HG03159 (cell line): ENCODE measurements at regions not wholly inside any gene's neighbourhood (a gene's known extent, or its start where the extent isn't known, plus 50 kb on each side); places are given as distances from the start of the nearest gene placed in this dataset.
"Not testable (repeated sequence)": the region's sequence is repeated elsewhere in the genome, so short reads cannot be mapped to it uniquely, and the experiment has no call there.

Source experiments
- ATAC-seq: cut with Tn5 transposase; IDR thresholded peaks from one replicate; pipeline ENCODE4 v1.9.1; 2021; ENCODE audit warnings: mild to moderate bottlenecking, moderate library complexity; ENCODE audit not compliant: unreplicated experiment

DNA sequence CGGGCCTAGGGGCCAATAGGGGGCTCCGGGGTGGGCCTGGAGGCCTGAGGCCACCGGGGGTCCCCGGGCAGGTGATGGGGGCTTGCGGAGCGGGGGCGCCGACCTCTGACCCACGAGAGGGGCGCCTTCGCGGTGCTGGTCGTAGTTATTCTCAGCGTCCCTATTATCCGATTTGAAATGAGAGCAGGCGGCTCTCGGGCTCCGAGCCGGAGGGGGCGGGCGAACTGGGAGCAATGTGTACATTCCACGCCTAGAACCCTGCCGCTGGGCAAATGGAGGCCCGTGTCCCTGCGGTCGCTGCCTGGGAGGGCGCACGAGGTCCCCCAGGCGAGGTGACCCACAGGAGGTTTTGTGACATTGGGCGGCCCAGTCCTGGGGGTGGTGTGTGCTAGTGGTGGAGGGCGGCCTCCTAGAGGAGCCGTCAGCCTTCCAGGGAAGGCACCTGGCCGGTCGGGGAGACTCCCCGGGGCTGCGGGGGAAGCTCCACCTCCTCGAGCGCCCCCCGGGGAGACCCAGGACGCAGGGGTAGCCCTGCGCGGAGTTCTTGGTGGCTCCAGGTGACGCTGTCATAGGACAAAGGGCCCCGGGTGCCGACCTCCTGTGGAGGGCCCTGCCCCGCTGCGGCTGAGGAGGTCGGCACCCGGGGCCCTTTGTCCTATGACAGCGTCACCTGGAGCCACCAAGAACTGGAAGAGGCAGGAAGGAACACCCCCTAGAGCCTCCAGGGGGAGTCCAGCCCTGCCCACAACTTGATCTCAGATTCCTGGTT, 102.6 kb upstream of the PRKX start:
- ATAC-seq: peak; percentile 6

DNA sequence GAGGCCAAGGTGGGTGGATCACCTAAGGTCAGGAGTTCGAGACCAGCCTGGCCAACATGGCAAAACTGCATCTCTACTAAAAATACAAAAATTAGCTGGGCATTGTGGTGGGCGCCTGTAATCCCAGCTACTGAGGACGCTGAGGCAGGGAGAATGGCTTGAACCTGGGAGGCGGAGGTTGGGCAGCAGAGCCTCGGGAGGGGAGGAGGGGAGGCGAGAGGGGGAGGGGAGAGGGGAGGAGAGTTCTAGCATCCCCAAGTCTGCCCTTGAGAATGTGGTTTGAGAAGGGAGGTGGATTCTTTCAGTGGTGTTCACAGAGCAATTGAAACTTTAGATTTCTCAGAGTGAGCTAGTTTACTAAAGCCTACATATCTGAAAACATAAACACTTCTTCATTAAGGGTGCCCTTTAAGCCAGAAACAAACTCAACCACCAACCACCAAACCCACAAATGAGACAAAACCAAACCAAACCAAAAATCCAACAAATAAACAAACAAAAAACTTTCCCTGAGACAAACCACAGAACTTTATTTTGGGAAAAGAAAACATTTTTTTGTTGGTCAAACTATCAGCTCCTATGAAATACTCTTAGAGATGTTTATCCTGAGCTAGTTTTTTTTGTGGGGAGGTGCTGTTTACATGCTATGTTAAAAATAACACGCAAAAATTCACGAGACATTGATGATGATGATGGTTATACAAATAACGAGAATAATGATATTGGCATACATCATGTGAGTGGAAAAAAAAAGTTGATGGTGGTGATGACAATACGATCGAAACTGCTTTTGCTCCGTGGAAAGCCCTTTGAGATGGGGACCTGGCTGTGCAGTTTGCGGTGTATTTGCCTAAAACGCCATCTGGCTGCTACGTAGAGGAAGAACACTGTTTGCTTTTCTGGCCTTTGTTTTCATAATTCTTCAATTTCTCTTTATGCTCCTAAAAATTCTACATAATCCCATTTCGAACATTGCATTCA, 98.2 kb upstream of the PRKX start:
- ATAC-seq: peak; percentile 21

DNA sequence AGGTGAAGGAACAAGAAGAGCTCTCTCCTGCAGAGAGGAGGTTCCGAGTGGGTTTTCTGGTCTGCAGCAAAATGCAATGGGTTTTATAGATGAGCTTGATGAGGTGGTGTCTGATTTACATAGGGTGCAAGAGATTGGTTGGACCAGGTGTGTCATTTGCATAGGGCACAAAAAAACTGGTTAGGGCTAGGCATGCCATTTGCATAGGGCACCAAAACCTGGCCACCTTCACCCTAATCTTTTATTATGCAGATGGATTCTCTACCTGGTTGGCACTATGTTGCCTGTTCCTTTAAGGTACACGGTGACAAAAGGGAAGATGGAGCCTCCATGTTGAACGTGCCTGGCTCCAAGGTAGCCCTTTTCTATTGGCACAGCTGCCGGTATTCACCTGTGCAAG, 94.5 kb upstream of the PRKX start:
- no peak for ATAC-seq

GRCh38 chrX:3806630-3807029, 93.2 kb upstream of the PRKX start:
- no peak for ATAC-seq

DNA sequence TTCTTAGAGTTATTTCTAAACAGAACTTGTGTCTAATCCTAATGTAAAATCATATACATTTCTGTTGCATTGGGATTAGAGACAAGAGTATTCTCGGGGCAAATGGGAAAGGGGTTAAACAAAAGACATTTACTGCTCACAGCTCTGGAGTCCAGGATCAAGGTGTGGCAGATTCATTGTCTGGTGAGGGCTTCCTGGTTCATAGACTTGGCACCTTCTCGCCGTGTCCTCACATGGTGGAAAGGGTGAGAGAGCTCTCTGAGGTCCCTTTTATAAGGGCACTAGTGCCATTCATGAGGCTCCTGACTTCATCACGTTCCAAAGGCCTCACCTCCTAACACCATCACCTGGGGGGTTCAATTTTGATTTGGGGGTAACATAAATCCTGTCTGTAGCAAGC, 90.3 kb upstream of the PRKX start:
- no peak for ATAC-seq

DNA sequence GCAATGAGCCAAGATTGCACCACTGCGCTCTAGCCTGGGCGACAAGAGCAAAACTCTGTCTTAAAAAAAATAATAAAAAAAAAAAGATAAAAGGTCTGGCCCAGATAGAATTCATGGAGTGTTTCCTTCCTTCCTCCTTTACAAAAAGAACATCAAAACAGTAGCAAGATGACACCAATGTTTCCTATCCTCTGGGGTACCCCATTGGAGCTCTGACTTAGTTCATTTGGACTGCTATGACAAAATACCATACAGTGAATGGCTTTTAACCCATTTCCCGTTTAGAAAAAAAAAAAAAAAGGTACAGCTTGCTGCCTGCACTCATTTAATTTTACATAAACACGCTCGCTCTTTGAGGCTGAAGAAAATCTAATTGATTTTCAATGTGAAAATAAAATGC, 89.9 kb upstream of the PRKX start:
- no peak for ATAC-seq

DNA sequence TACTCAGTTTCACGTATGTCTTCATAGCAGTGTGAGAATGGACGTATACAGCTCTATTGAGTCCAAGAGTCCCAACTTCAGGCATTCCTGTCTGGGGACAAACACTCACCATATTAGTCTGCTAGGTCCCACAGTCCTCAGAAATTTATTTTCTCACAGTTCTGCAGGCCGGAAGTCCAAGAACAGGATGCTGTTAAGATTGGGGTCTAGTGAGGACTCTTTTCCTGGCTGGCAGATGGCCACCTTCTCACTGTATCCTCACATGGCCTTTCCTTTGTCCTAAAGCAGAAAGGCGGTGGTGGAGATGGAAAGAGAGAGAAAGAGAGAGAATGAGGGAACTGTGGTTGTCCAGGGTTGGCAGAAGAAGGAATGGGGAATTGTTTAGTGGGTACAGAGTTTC, 82.0 kb upstream of the PRKX start:
- ATAC-seq: not testable (repeated sequence)

DNA sequence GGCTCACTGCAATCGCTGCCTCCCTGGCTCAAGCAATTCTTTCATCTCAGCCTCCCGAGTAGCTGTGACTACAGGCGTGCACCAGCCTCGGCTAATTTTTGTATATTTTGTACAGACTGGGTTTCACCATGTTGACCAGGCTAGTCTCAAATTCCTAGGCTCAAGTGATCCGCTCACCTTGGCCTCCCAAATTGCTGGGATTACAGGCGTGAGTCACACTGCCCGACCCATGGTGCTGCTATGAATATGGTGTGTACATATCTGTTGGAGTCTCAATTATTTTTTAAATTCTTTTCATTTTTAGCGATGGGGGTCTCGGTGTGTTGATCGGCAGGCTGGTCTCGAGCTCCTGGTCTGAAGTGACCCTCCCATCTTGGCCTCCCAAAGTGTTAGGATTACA, 78.0 kb upstream of the PRKX start:
- no peak for ATAC-seq

DNA sequence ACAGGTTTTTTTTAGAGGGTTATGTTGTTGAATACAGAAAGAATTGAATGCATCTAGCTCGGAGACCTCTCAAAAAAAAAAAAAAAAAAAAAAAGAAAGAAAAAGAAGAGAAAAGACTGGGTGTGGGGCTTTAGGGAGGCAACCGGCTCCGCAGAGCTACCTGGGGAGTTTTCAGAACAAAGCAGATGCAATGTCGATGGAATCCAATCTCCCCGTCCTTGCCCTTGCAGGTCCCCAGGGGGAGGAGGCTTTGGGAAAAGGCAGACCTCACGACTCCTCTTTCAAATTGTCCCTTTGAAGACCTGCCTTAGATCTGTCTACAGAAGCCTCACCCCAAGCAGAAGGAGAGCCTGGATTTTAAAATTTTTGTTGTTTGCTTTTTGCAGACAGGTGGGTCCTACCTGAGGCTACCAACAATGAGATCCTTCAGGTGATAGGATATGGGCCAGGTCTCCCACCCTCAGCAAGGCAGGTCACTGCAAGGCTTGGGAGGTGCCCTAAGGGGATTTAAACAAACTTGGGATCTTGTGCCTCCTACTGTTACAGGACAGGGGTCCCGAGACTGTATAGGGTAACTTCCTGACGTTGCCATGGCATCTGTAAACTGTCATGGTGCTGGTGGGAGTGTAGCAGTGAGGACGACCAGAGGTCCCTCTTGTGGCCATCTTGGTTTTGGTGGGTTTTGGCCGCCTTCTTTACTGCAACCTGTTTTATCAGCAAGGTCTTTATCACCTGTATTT, 75.2 kb upstream of the PRKX start:
- no peak for ATAC-seq

DNA sequence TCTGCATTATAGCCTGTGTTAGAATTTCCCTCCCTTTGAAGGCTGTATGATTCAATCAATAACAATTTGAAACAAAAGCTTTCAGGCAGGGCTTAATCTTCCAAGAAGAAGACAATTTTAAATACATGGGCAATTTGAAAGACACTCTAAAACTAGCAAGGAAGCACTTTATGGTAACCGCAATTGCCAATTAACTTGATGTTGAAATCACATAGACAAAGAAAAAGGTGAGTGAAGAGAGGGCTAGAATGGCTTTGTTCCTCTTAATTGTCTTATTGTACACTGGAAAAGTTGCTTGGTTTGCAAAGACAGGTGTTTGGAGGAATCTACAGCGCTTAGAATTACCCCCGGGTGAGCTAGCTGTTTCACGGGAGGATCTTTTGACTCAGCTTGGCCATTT, 74.4 kb upstream of the PRKX start:
- ATAC-seq: no peak

DNA sequence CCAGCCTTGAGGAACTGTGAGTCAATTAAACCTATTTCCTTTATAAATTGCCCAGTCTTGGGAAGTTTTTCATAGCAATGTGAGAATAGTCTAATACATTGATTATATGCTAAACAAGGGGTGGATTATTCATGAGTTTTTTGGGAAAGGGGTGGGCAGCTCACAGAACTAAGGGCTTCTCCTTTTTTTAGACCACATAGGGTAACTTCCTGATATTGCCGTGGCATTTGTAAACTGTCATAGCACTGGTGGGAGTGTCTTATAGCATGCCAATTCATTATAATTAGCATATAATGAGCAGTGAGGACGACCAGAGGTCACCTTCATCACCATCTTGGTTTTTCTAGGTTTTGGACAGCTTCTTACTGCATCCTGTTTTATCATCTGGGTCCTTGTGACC, 72.4 kb upstream of the PRKX start:
- ATAC-seq: not testable (repeated sequence)

DNA sequence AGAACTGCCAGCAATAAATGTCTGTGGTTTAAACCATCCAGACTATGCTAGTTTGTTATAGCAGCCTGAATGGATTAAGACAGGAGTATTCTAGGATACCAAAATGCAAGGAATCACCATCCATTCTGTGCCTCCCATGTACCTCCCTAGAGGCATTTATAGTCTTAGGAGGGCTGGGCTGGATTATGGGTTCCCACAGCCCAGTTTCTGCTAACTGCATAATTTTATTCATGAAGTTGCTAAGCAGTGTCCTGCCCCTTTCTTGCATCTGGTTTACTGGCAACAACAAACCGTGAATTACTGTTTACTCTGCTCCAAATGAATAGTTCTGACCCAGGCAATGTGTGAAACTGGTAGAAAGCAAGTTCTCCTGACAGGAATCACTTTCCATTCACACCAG, 67.1 kb upstream of the PRKX start:
- ATAC-seq: no peak

DNA sequence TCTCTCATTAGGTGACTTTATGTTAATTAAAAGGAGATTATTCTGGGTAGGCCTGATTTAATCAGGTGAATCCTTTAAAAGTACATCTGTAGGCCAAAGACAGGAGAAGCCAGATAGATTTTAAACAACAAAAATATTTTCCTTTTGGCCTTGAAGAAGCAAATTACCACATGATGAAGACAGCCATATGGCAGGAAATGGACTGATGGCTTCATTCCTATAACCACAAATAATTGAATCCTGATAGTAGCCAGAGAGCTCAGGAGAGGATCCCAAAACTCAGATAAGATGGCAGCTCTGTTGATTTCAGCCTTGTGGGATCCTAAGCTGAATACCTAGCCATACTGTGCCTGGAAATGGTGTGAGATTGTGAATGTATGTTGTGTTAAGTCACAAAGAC, 66.1 kb upstream of the PRKX start:
- no peak for ATAC-seq

- ATAC-seq: no peak
These were observed 64.0 kb upstream of the PRKX start for GRCh38 chrX:3777416-3777815.

DNA sequence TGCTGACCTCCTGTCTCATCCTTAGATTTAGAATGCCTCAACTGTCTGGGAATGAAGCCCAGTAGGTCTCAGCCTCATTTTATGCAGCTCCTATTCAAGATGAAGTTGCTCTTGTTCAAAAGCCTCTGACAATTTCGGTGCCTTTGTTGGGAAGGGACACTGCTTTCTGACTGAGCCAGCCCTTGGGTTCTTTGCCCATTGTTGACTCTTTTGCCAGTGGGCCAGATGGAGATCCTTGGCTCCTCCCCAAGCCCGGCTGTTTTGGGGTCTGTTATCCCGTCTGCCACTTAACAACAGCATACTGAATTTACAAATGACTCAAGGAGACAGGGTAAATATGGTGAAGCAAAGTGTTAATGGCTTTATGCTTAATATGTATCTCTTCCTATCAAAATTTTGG, 58.3 kb upstream of the PRKX start:
- no peak for ATAC-seq

- ATAC-seq: no peak
These were observed 55.4 kb upstream of the PRKX start for GRCh38 chrX:3768881-3769280.
